Ammon's horn (tissue), 1 donor: ENCODE measurements at regions not wholly inside any gene's neighbourhood (a gene's known extent, or its start where the extent isn't known, plus 50 kb on each side); places are given as distances from the start of the nearest gene placed in this dataset.
A peak's percentile ranks its signal among the peaks of the same experiment; 100 is the strongest.
"Not testable (repeated sequence)": the region's sequence is repeated elsewhere in the genome, so short reads cannot be mapped to it uniquely, and the experiment has no call there.

Experiments used
- DNase-seq: peaks from one replicate; pipeline ENCODE4 v3.0.0-alpha.2; 2016; ENCODE audit warnings: low spot score

GRCh38 chr2:20949256-20949655 is 94.6 kb downstream of the APOB start:
- DNase-seq: no peak

- DNase-seq: no peak
Measured at GRCh38 chr2:20946468-20946867, 97.4 kb downstream of the APOB start.

GRCh38 chr2:20943721-20944120 is 100.2 kb downstream of the APOB start:
- not testable (repeated sequence) for DNase-seq

GRCh38 chr2:20942646-20943125 is 101.2 kb downstream of the APOB start:
- no peak for DNase-seq

- no peak for DNase-seq
Measured at GRCh38 chr2:20940856-20941255, 103.0 kb downstream of the APOB start.

GRCh38 chr2:20939931-20940795 is 103.7 kb downstream of the APOB start:
- no peak for DNase-seq

- no peak for DNase-seq
Measured at GRCh38 chr2:20937353-20937752, 106.5 kb downstream of the APOB start.

GRCh38 chr2:20935168-20935775 is 108.6 kb downstream of the APOB start:
- no peak for DNase-seq

- no peak for DNase-seq
Measured at GRCh38 chr2:20934236-20934635, 109.6 kb downstream of the APOB start.

- no peak for DNase-seq
Measured at GRCh38 chr2:20933714-20934113, 110.2 kb downstream of the APOB start.

GRCh38 chr2:20931346-20931745 is 108.4 kb upstream of the LDAH start:
- no peak for DNase-seq

GRCh38 chr2:20930928-20931327 is 108.0 kb upstream of the LDAH start:
- DNase-seq: no peak

GRCh38 chr2:20929721-20930120 is 106.8 kb upstream of the LDAH start:
- DNase-seq: no peak

- no peak for DNase-seq
Measured at GRCh38 chr2:20928617-20929016, 105.7 kb upstream of the LDAH start.

- no peak for DNase-seq
Measured at GRCh38 chr2:20925265-20925889, 102.5 kb upstream of the LDAH start.

- no peak for DNase-seq
Measured at GRCh38 chr2:20919297-20919800, 96.4 kb upstream of the LDAH start.

GRCh38 chr2:20917719-20918572 is 95.0 kb upstream of the LDAH start:
- no peak for DNase-seq

GRCh38 chr2:20917287-20917660 is 94.4 kb upstream of the LDAH start:
- DNase-seq: peak; percentile 16

GRCh38 chr2:20916604-20917286 is 93.8 kb upstream of the LDAH start:
- peak; percentile 11 for DNase-seq

GRCh38 chr2:20915271-20915670 is 92.4 kb upstream of the LDAH start:
- DNase-seq: no peak

- DNase-seq: no peak
Measured at GRCh38 chr2:20914771-20915170, 91.9 kb upstream of the LDAH start.
